ENCODE measurements at regions not wholly inside any gene's neighbourhood (a gene's known extent, or its start where the extent isn't known, plus 50 kb on each side); places are given as distances from the start of the nearest gene placed in this dataset.

GRCh38 chrX:39327255-39327654, 526.0 kb downstream of the MID1IP1 start:
- no peak for DNase-seq (ENCODE audit: low read depth)
- TF ChIP-seq CTCF (conservative IDR thresholded peaks at IDR 0.05; ENCODE audit: low read depth, low read length), result no peak
- H3K4me3 ChIP-seq (ENCODE audit: low read depth, low read length), result no peak overlapping the region

GRCh38 chrX:39327705-39328104, 526.4 kb downstream of the MID1IP1 start:
- TF ChIP-seq CTCF (conservative IDR thresholded peaks at IDR 0.05; ENCODE audit: low read depth, low read length), result no peak
- no peak overlapping the region for H3K4me3 ChIP-seq (ENCODE audit: low read depth, low read length)
- no peak for DNase-seq (ENCODE audit: low read depth)

GRCh38 chrX:39328661-39329060, 527.4 kb downstream of the MID1IP1 start:
- no peak for DNase-seq (ENCODE audit: low read depth)
- no peak for TF ChIP-seq CTCF (conservative IDR thresholded peaks at IDR 0.05; ENCODE audit: low read depth, low read length)
- H3K4me3 ChIP-seq (ENCODE audit: low read depth, low read length), result no peak overlapping the region

- TF ChIP-seq CTCF (conservative IDR thresholded peaks at IDR 0.05; ENCODE audit: low read depth, low read length), result no peak
- H3K4me3 ChIP-seq (ENCODE audit: low read depth, low read length), result no peak overlapping the region
- no peak for DNase-seq (ENCODE audit: low read depth)
Measured at GRCh38 chrX:39331082-39331704, 529.9 kb downstream of the MID1IP1 start.

- DNase-seq (ENCODE audit: low read depth), result no peak
- H3K4me3 ChIP-seq (ENCODE audit: low read depth, low read length), result no peak overlapping the region
- no peak for TF ChIP-seq CTCF (conservative IDR thresholded peaks at IDR 0.05; ENCODE audit: low read depth, low read length)
Measured at GRCh38 chrX:39333451-39333850, 532.2 kb downstream of the MID1IP1 start.

GRCh38 chrX:39335513-39336235, 534.4 kb downstream of the MID1IP1 start:
- no peak for TF ChIP-seq CTCF (conservative IDR thresholded peaks at IDR 0.05; ENCODE audit: low read depth, low read length)
- no peak overlapping the region for H3K4me3 ChIP-seq (ENCODE audit: low read depth, low read length)
- DNase-seq (ENCODE audit: low read depth), result no peak
